IPS DF 6.9 (cell line): ENCODE measurements at regions not wholly inside any gene's neighbourhood (a gene's known extent, or its start where the extent isn't known, plus 50 kb on each side); places are given as distances from the start of the nearest gene placed in this dataset.

Experiments
- DNase-seq: peaks from one replicate; pipeline ENCODE4 v3.0.0-alpha.2; 2013; ENCODE audit warnings: low read depth, low spot score
- H3K27ac ChIP-seq: one replicate; pipeline ENCODE4 v1.5.1; 2013; ENCODE audit warnings: low read length, control low read depth
- H3K27me3 ChIP-seq: 2 replicates; pipeline ENCODE4 v1.6.1; 2013; ENCODE audit warnings: mild to moderate bottlenecking, low read length; ENCODE audit not compliant: control insufficient read depth, insufficient read depth
- H3K36me3 ChIP-seq: 2 replicates; pipeline ENCODE4 v1.6.1; 2013; ENCODE audit warnings: low read length; ENCODE audit not compliant: control insufficient read depth, insufficient read depth
- H3K4me1 ChIP-seq: 2 replicates; pipeline ENCODE4 v1.6.1; 2013; ENCODE audit warnings: low read length; ENCODE audit not compliant: control insufficient read depth, insufficient read depth
- H3K4me3 ChIP-seq: 2 replicates; pipeline ENCODE4 v1.5.1; 2013; ENCODE audit warnings: mild to moderate bottlenecking, low read length
- H3K9me3 ChIP-seq: 2 replicates; pipeline ENCODE4 v1.6.1; 2013; ENCODE audit warnings: low read length, inconsistent platforms; ENCODE audit not compliant: control insufficient read depth, insufficient read depth
- WGBS: extraction: QIAGEN DNeasy Blood & Tissue Kit; methylation state at CpG from one replicate; pipeline ENCODE4 v1.1.7; 2013; ENCODE audit warnings: mixed read lengths, missing lambda C conversion rate; ENCODE audit not compliant: insufficient read length, insufficient coverage; 5-methylcytosine and 5-hydroxymethylcytosine counted together

DNA sequence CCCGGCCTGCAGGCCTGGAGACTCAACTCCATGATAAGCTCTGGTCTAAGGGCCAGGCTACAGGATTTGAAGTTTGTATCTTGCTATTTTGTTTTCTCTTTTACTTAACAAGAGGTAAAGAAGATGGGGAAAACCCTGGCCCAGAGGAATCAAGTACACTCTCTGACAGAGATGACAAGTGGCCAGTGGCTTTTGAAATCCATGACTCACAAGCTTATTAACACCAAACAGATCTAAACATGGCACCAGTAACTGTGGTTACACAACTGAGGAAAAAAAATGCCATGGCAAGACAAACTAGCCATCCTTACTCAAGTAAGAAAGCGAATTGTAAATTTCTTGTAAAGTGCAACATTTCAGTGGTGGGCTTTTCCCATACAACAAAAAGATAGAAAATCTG lies 72.6 kb upstream of the SERTM1 start:
- H3K4me3 ChIP-seq = no peak overlapping the region
- no peaks in the 10 kb centered on the region for H3K27me3 ChIP-seq
- DNase-seq = no peak
- H3K9me3 ChIP-seq = no peaks in the 10 kb centered on the region
- H3K27ac ChIP-seq = no peak overlapping the region
- H3K4me1 ChIP-seq = peaks cover 2% of the 10 kb centered on the region
- WGBS = no CpG with 5 or more reads among the region's 2 CpGs
- no peaks in the 10 kb centered on the region for H3K36me3 ChIP-seq

GRCh38 chr13:36606060-36606459 lies 67.8 kb upstream of the SERTM1 start:
- Histone ChIP-seq H3K9me3 (no peaks in the 10 kb centered on the region), H3K27me3 (no peaks in the 10 kb centered on the region), H3K36me3 (no peaks in the 10 kb centered on the region), H3K4me1 (peaks cover 3% of the 10 kb centered on the region), H3K27ac (no peak overlapping the region), H3K4me3 (no peak overlapping the region)
- WGBS = no CpG with 5 or more reads among the region's 2 CpGs
- DNase-seq = no peak

DNA sequence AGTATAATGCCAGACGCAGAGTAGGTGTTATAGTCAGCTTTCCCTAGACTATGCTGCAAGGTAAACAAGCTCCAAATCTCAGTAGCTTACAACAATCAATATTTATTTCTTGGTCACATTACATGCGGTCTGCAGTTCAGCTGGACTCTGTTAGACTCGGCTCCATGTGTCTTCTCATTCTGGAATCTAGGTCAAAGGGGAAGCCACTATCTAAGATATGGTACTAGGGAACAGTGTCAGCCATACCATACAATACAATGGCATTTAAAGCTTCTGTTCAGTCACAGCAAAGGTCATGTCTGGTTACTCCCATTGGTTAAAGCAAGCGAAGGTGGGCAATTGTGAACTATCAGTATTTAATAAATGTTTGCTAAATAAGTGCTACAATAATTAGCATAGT lies 65.3 kb upstream of the SERTM1 start:
- H3K9me3 ChIP-seq = no peaks in the 10 kb centered on the region
- no peaks in the 10 kb centered on the region for H3K27me3 ChIP-seq
- H3K36me3 ChIP-seq = no peaks in the 10 kb centered on the region
- peaks cover 5% of the 10 kb centered on the region for H3K4me1 ChIP-seq
- WGBS = no CpG with 5 or more reads among the region's 4 CpGs
- DNase-seq = no peak
- no peak overlapping the region for H3K27ac ChIP-seq
- no peak overlapping the region for H3K4me3 ChIP-seq

DNA sequence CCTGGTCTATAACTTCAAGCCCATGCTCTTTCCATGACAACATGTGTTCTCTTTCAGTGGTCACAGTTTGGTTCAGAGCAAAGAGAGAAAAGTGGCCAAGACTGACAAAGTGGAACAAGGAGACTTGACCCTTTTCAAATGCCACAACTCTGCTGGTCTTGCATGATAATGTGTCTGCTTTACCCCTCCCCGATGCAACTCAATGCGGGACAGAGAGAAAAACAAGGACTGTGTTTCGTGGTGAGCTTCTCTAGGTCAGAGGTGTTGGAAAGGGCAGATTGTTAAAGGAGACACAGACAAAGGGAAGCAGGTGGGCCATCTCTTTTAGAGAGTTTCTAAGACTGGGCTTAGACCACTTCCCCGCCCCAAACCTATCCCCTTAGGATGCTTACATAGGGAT lies 61.6 kb upstream of the SERTM1 start:
- no peaks in the 10 kb centered on the region for H3K9me3 ChIP-seq
- no peak overlapping the region for H3K4me3 ChIP-seq
- no CpG with 5 or more reads among the region's 4 CpGs for WGBS
- DNase-seq = peak; percentile 20
- H3K36me3 ChIP-seq = no peaks in the 10 kb centered on the region
- H3K27ac ChIP-seq = no peak overlapping the region
- H3K4me1 ChIP-seq = peaks cover 3% of the 10 kb centered on the region; the same call in 1 of the 2 replicates
- no peaks in the 10 kb centered on the region for H3K27me3 ChIP-seq

- WGBS = no CpG with 5 or more reads among the region's 1 CpG
- no peak overlapping the region for H3K4me3 ChIP-seq
- no peak overlapping the region for H3K27ac ChIP-seq
- peaks cover 3% of the 10 kb centered on the region; the same call in 1 of the 2 replicates for H3K4me1 ChIP-seq
- no peak for DNase-seq
- no peaks in the 10 kb centered on the region for H3K27me3 ChIP-seq
- no peaks in the 10 kb centered on the region for H3K9me3 ChIP-seq
- no peaks in the 10 kb centered on the region for H3K36me3 ChIP-seq
Observed at GRCh38 chr13:36616706-36617105, 57.1 kb upstream of the SERTM1 start.

DNA sequence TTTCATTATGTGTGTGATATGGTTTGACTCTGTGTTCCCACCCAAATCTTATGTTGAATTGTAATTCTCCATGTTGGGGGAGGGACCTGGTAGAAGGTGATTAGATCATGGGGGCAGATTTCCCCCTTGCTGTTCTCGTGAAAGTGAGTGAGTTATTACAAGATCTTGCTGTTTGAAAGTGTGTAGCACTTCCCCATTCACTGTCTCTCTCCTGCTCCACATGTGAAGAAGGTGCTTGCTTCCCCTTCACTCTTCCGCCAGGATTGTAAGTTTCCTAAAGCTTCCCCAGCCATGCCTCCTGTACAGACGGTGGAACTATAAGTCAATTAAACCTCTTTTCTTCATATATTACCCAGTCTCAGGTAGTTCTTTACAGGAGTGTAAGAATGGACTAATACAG lies 54.3 kb upstream of the SERTM1 start:
- no peak for DNase-seq

More for the DNA sequence above, 54.3 kb upstream of the SERTM1 start:
- H3K36me3 ChIP-seq = no peaks in the 10 kb centered on the region
- H3K4me3 ChIP-seq = no peak overlapping the region
- H3K4me1 ChIP-seq = no peaks in the 10 kb centered on the region
- no peaks in the 10 kb centered on the region for H3K27me3 ChIP-seq
- H3K27ac ChIP-seq = no peak overlapping the region
- WGBS = no CpG with 5 or more reads among the region's 3 CpGs
- H3K9me3 ChIP-seq = no peaks in the 10 kb centered on the region
